Bone marrow (tissue), 2 donors: ENCODE measurements at regions not wholly inside any gene's neighbourhood (a gene's known extent, or its start where the extent isn't known, plus 50 kb on each side); places are given as distances from the start of the nearest gene placed in this dataset.
A peak's percentile ranks its signal among the peaks of the same experiment; 100 is the strongest.
"Not testable (repeated sequence)": the region's sequence is repeated elsewhere in the genome, so short reads cannot be mapped to it uniquely, and the experiment has no call there.

ENCODE experiments used
- DNase-seq, 2 donors: peaks; one replicate each; lab custom pipeline; 2025; lab: John Stamatoyannopoulos, UW

GRCh38 chr7:17437586-17437985, 139.1 kb downstream of the AHR start:
- DNase-seq, result no peak

GRCh38 chr7:17440025-17440784, 141.8 kb downstream of the AHR start:
- DNase-seq, result not testable (repeated sequence)

GRCh38 chr7:17440831-17441230, 142.4 kb downstream of the AHR start:
- no peak for DNase-seq

- DNase-seq, result no peak
Observed at GRCh38 chr7:17441557-17441956, 143.1 kb downstream of the AHR start.

GRCh38 chr7:17444151-17444550, 145.7 kb downstream of the AHR start:
- no peak for DNase-seq

GRCh38 chr7:17444673-17445072, 146.2 kb downstream of the AHR start:
- DNase-seq, result peak in 1 of 2 donors; percentile 72

- no peak for DNase-seq
Observed at GRCh38 chr7:17446340-17446739, 147.9 kb downstream of the AHR start.

GRCh38 chr7:17447728-17448478, 149.5 kb downstream of the AHR start:
- DNase-seq, result no peak

- DNase-seq, result no peak
Observed at GRCh38 chr7:17448479-17449423, 150.3 kb downstream of the AHR start.

- peak in 1 of 2 donors; percentile 82 for DNase-seq
Observed at GRCh38 chr7:17456541-17456940, 158.1 kb downstream of the AHR start.

GRCh38 chr7:17460001-17460400, 161.5 kb downstream of the AHR start:
- DNase-seq, result no peak

- no peak for DNase-seq
Observed at GRCh38 chr7:17460665-17461064, 162.2 kb downstream of the AHR start.

- no peak for DNase-seq
Observed at GRCh38 chr7:17462131-17462631, 163.7 kb downstream of the AHR start.

GRCh38 chr7:17463511-17464085, 165.1 kb downstream of the AHR start:
- no peak for DNase-seq

- no peak for DNase-seq
Observed at GRCh38 chr7:17466216-17466615, 167.8 kb downstream of the AHR start.

GRCh38 chr7:17467386-17467945, 169.0 kb downstream of the AHR start:
- DNase-seq, result no peak

GRCh38 chr7:17471325-17471724, 172.9 kb downstream of the AHR start:
- no peak for DNase-seq

GRCh38 chr7:17472518-17472917, 174.1 kb downstream of the AHR start:
- no peak for DNase-seq

- no peak for DNase-seq
Observed at GRCh38 chr7:17472939-17473338, 174.5 kb downstream of the AHR start.

- DNase-seq, result no peak
Observed at GRCh38 chr7:17474724-17475344, 176.4 kb downstream of the AHR start.

GRCh38 chr7:17477182-17477581, 178.7 kb downstream of the AHR start:
- DNase-seq, result no peak
